HG03066 (cell line): ENCODE measurements at regions not wholly inside any gene's neighbourhood (a gene's known extent, or its start where the extent isn't known, plus 50 kb on each side); places are given as distances from the start of the nearest gene placed in this dataset.

Experiments used
- ATAC-seq: cut with Tn5 transposase; IDR thresholded peaks from one replicate; pipeline ENCODE4 v1.9.1; 2021; ENCODE audit warnings: low read depth; ENCODE audit not compliant: unreplicated experiment

DNA sequence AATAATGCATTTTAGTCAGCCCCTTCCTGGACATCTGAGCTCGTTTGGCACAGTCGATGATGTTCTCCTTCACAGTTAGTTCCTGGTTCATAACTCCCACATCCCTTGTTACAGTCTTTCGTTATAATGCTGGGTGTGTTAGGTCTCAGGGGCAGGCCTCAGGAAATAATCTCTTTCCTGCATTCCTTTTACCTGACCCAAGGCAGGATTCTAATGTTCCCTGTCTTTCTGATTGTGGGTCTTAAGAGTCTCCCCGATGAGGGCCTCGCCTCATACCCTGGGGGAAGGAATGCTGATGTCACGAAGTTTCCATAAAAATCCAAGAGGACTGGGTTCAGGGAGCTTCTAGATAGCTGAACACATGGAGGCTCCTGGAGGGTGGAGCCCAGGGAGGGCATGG lies 104.0 kb upstream of the CARMIL1 start:
- ATAC-seq = no peak

DNA sequence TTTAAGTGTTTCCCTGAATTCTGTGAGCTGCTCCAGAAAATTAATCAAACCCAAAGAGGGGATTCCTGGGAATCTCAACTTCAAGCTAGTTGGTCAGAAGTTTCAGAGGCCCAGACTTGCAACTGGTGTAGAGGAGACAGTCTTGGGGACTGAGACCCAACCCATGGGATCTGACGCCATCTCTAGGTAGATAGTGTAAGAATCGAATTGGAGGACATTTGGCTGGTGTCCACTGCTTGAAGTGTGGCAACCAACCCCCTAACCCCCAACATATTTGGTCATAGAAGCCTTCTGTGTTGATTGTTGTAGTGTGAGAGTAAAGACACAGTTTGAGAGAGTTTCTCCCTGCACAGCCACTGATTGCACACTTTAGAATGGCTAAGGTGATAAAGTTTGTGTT lies 103.5 kb upstream of the CARMIL1 start:
- ATAC-seq = no peak

DNA sequence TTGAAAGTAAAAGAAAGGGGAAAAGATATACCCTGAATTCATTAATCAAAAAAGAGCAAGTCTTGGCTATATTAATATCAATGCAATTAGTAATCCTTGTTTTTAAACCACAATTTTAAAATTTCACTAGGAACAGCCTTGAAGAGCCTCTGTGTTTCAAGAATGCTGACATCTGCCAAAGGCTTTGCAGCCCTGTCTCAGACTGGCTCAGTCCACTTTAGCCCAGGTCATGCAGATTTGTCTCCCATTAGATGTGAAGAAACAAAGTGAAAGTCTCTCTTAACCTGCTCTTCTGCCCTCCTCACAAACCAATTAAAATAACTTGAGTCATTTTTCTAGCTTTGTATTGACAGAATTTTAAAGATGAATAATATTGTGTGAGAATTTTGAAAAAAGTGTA lies 102.7 kb upstream of the CARMIL1 start:
- no peak for ATAC-seq

DNA sequence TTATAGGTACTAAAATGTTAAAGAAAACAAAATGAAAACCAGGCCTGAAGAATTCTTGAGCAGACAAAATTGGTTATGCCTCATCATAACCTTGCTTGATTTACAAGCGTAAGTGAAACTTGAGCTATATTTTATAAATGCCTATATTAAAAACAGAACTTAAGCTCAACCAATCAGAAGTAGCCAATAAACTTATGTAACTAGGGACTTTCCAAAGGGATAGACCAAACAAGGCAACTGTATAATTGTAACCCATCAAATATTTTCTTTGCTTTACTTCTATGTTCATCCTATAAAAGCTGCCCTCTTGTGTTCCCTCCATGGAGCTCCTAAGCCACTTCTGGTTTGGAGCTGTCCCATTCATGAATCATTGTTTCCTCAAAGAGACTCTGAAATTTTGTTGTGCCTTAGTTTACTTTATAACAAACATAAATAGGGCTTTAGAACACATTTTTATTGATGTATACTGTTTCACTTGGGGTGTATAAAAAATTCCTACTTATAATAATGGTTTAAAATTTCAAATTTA lies 101.6 kb upstream of the CARMIL1 start:
- no peak for ATAC-seq

DNA sequence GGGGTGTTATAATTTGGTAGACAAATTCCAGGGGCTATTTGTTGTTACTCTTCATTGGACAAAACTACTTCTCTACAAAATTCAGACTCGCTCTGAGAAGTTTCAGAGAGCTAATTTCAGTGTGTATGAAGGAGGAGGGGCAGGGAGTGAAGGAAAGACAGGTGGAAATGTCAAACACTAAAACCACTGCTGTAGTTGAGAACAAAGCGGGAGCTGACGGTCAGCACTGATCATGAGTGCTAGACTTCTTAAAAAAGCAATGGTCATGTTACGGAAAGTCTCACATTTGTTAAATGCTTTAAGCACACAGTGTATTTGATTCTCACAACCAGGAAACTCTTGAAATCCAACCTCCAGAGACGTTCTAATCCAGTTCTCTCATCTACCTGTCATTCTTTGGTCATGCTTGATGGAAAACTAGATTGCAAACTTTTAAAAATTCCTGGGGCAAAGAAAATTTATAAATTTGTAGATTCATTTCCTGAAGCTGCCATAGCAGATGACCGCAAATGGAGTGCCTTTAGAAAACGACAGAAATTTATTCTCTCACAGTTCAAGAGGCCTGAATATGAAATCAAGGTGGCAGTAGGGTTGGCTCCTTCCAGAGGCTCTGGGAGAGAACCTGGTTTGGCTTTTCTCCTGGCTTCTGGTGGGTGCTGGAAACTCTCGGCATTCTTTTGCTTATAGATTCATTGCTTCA lies 100.7 kb upstream of the CARMIL1 start:
- ATAC-seq = no peak

DNA sequence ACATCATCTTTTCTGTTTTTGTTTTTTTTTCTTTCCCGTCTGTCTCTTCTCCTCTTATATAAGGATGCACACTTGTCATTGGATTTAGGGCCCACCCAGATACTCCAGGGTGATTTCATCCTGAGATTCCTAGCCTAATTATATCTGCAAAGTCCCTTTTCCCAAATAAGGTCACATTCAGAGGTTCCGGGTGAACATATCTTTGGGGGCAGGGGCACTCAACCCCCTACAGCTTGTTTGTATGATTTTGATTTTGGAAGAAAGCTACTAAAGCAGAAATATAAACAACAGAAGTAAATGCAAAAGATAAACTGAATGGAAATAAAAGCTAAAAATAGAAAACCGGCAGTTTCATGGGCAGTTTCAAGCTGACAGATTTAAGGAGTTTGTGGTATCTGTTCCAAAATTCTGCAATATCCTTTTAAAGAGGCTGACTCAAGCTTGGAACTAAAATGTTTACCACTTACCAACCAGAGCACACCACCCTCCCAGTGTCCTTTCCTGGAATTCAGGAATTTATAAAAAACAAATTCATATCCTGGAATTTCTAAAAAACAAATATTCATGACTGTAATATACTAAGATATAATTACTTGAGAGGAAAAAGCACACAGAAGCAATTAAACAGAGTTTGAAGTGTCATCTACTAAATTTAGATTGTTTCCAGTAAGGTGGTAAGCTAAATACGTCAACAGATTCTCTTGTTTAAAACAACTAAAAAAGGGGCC lies 100.0 kb upstream of the CARMIL1 start:
- no peak for ATAC-seq

DNA sequence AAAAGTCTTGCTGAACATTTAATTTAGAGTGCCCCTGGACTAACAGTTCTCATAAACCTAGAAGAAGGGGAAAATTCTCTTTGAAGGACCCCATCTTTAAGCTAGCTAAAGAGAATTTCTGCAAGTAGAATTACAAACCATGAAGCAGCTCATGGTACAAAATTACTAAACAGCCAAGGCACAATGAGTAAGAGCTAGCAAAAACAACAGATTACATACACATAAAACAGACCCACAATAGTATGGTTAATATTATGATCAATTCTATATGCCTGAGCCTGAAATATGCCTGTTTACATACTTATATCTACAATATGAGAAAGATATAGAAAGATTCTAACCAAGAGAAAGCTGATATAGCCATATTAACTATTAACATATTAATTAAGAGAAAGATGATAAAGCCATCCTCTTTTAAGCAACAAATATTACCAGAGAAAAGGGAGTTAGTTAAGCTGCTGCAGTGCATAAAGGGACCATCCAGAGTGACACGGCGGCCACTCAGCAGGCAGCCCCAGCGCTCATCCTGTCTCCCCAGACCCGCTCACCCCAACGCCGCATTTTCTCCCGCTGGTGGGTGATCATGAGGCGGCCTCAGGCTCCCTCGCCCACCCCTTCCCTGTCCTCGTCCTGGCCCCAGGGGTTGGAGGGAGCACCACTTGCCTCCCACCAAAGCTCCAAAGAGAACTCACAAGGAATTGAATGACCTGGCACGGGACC lies 98.4 kb upstream of the CARMIL1 start:
- no peak for ATAC-seq

DNA sequence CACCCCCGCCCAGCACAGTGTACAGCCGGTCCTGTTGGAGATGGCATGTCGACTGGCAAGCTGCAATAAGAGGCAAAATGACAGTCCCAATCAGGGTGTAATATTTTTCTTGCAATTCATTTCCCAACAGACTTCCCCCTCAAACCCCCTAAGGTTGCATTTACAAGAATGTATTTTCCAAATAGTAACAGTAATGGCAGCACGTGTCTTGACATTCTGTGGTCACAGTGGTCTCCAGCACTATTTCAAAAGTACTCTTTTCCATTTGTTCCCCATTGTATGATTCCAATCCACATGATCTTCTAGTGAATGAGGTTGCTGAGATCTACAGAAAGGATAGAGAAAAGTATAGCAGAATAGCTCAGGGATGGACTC lies 97.8 kb upstream of the CARMIL1 start:
- no peak for ATAC-seq

DNA sequence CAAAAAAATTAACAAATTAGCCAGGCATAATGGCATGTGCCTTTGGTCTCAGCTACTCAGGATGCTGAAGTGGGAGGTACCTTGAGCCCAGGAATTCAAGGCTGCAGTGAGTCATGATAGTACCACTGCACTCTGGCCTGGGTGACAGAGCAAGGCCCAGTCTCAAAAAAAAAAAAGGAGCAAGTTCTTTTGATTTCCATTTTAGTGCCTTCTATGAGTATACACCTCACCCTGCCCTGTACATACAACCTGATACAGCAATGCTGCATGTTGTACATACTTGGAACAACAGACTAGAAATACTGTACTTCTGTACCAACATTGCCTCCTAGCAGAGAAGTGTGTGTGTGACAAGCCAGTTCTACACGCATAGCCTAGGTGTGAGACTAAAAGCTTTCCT lies 97.3 kb upstream of the CARMIL1 start:
- no peak for ATAC-seq

DNA sequence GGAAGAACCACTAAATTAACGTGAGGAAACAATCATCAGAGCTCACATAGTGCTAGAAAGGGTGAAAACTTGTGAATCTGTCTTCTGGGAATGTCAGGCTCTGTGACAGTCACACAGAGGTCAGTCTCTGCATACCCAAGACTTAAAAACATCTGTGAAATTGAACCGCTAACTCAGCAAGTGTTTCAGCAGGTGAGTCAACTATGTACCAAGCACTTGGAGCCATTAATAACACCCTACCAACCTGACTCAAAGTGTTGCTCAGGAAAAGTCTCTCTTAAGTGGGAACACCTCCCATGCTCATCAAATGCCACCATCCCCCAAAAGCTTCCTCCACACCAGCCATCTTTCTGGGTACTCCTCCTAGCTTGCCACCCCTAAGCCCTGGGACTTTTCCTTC lies 92.3 kb upstream of the CARMIL1 start:
- ATAC-seq = no peak

DNA sequence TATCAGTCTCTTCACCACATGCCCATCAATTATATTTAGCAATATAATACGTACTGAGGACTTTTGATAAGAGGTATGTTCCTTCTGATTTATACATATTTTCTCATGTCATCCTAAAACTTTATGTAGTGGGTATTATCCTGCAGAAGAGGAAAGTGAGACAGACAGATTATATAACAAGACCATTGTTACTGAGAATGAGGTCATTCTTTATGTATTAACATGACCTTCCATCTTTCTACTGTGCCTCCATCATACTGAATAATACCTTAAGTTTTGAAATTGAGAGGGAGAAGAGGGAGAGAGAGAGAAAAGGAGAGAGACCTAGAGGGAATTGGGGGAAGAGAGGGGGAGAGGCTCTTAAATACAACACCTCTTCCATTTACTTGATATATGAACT lies 90.9 kb upstream of the CARMIL1 start:
- ATAC-seq = no peak

DNA sequence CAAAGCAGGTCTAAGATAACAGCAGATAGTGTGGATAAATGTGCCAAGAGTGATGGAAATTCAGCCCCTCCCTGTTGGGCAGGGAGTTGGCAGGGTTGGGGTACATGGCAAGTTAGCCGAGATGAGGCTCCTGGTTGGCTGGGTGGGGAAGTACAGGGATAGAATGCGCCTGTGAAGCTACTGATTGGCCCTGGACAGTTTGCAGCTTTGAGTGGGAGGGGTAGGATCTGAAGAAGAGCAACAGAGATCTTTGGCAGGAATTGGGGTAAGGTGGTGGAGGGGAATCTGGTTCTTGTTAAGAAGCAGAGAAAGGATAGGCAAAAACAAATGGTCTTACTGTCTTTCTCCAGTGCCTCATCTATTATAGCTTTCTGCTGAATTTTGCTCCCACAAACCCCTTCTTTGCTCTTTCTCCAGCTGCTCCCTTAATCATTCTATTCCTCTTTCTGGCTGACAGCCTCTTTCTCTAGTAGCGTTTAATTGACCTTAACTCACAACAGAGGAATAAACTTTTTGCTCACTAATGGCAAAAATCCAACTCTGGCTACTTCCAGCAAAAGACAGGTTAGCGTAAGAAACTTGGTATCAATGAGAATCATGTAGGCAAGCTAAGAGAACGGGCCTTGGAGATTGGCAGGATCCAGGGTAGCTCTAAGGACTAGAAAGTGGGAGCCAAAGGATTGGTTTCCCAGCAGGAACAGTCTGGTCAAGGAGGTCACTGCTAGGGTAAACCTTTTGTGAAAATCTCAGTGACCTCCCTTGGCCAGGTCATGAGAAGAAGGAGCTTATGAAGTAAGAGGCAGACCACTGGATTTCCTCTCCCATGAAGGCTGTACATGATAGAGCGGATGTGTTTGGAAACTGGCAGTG lies 86.3 kb upstream of the CARMIL1 start:
- no peak for ATAC-seq

DNA sequence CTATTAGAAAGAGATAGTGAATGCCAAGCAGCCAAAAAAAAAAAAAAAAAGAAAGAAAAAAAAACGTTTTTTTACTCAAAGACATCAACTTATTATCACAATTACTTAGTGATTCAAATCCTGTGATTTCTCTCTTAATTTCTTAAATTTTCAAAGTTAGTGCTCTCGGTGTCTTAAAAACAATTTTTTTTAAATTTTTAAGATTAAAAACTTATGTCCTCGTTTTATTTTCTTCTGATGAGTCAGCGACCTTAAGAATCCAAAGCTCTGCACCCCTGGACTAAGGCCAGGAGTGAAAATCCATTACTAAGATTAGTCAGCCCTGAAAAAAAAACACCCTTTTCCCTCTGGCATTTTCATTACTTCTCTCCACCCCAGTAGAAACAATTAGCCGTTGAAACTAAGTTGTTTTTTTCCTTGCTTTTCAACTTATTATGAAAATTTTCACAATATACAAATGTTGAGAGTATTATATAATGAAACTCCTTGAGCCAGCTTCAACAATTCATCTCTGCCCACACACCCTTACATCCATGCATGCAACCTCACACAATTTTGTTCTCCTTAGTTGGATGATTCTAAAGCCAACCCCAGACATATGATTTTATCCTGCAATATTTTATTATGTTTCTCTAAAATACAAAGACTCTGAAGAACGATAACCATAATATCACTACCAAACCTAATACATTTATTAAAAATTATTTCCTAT lies 85.6 kb upstream of the CARMIL1 start:
- no peak for ATAC-seq

DNA sequence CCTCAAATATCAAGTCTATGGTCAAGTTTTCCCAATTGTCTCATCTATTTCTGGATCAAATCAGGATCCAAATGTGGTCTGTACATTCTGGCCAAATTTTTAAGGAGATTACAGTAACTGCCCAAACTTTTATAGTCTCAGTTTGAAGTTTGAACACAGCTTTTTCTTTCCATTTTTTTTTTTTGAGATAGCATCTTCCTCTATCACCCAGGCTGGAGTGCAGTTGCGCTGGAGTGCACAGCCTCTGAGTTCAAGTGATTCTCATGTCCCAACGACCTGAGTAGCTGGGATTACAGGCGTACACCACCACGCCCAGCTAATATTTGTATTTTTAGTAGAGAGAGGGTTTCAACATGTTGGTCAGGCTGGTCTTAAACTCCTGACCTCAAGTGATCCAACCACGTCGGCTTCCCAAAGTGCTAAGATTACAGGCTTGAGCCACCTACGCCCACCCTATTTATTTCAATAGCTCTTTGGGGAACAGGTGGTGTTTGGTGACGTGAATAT lies 84.9 kb upstream of the CARMIL1 start:
- no peak for ATAC-seq

DNA sequence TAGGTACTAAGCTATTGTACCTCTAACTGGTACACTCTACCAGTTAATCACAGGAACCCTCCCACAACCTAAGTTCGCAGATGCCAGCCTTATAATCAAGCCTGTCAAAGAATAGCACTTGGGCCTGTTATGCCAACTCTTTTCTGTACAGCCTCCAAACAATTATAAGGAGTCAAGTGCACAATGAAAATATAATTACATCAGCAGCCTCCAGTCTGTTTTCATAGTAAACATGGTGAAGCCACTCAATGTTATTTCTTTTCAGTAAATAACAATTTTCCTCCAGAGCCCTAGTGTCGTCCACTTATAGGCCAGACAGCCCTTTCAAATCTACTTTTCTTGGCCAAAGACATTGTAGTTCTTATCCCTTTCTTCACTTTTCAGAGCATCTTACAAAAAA lies 82.7 kb upstream of the CARMIL1 start:
- no peak for ATAC-seq

DNA sequence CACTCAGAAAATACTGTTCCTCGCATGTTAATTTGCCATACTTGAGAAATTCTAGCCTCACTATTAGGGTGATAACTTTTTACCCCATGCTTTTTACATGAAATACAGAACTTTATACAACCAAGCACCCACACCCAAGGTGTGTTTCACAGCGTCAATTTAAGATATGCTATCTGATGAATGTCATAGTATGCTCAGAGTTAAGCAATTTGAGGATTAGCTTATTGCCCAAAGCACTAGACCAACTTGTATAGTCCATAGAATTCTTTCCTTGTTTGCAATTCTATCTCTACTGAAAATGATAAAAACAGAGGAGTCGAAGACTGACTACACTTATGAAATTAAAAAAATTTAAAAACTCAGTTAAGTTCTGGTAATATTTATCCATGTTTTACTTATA lies 82.1 kb upstream of the CARMIL1 start:
- no peak for ATAC-seq

DNA sequence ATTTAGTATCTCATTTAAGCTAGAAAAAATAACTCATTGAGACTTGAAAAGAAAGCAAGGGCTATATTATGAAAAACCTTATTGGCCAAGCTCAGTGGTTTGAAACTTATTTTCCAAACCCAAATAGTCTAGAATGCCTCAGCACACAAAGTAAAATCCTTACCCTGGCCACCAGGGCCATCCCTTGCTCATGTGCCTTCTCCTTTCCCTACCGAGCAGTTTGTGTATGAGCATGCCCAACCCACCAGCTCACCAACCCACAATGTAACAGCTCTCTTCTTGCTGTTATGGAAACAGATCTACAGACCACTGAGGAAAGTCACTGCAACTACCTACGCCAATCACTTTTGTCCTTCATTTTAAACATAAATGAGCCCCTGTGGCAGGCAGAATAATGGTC lies 79.6 kb upstream of the CARMIL1 start:
- ATAC-seq = no peak

DNA sequence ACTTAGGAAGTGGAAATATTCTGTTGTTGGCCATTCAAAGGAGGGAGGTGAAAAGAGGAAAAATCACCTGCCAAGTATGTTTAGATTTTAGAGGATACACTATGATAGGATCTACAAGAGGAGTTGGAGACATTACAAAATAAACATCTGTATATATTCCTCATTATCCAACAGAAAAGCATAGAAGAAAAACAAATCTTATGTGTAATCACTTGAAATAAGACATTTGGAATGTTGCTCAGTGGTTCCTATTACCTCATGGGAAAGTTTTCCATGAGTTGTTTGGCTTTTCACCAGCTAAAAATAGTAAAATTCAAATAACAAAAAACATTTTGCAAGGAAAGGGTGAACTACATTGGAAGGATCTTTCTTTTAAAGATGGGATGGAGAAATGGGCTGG lies 76.7 kb upstream of the CARMIL1 start:
- ATAC-seq = no peak

DNA sequence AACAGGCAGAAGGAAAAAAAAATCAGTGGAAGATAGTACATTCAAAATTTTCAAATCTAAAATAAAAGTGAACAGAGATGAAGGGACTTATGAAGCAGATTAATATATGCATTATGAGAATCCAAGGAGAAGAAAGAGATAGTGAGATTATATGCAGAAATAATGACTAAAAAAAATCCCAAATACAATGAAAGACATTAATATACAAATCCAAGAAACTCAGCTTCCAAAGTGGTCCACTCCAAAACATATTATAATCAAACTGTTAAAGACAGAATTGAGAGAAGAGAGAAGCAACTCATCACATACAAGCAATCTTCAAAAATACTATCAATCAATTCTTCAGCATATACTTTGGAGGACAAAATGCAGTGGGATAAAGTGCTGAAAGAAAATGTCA lies 73.5 kb upstream of the CARMIL1 start:
- no peak for ATAC-seq
